Liver (tissue), 8 donors: ENCODE measurements at regions not wholly inside any gene's neighbourhood (a gene's known extent, or its start where the extent isn't known, plus 50 kb on each side); places are given as distances from the start of the nearest gene placed in this dataset.

Source experiments
- DNase-seq: peaks from one replicate; pipeline ENCODE4 v3.0.0-alpha.2; 2017; ENCODE audit warnings: low spot score
- H3K27ac ChIP-seq, 2 donors: one replicate each; pipeline ENCODE4 v1.7.0; 2013; ENCODE audit warnings: inconsistent platforms in 2 of 2, low read length in 2 of 2, control low read depth in 1 of 2, low read depth in 1 of 2, mild to moderate bottlenecking in 1 of 2
- H3K27me3 ChIP-seq, 4 donors: one replicate each; pipeline versions ENCODE4 v1.6.1 to v1.7.0; 2013; ENCODE audit warnings: low read length in 3 of 4, inconsistent platforms in 1 of 4, mild to moderate bottlenecking in 1 of 4, moderate library complexity in 1 of 4; ENCODE audit not compliant: control insufficient read depth in 4 of 4, insufficient read depth in 4 of 4
- H3K36me3 ChIP-seq, 4 donors: one replicate each; pipeline versions ENCODE4 v1.6.1 to v1.7.0; 2013; ENCODE audit warnings: low read length in 3 of 4, mild to moderate bottlenecking in 3 of 4, low read depth in 1 of 4, moderate library complexity in 1 of 4; ENCODE audit not compliant: control insufficient read depth in 4 of 4, insufficient read depth in 3 of 4
- H3K4me1 ChIP-seq, 4 donors: one replicate each; pipeline versions ENCODE4 v1.6.1 to v1.7.0; 2013; ENCODE audit warnings: low read length in 3 of 4, mild to moderate bottlenecking in 3 of 4, moderate library complexity in 1 of 4; ENCODE audit not compliant: control insufficient read depth in 4 of 4, insufficient read depth in 4 of 4
- H3K4me3 ChIP-seq, 3 donors: one replicate each; pipeline versions ENCODE4 v1.6.1 to v1.7.0; 2013; ENCODE audit warnings: low read length in 3 of 3, control low read depth in 1 of 3, low read depth in 1 of 3, mild to moderate bottlenecking in 1 of 3
- H3K9ac ChIP-seq, 2 donors: one replicate each; pipeline ENCODE4 v1.7.0; 2013; ENCODE audit warnings: low read length in 2 of 2, mild to moderate bottlenecking in 2 of 2, moderate library complexity in 2 of 2, control low read depth in 1 of 2, low read depth in 1 of 2
- H3K9me3 ChIP-seq, 4 donors: one replicate each; pipeline versions ENCODE4 v1.6.1 to v1.7.0; 2013; ENCODE audit warnings: low read length in 3 of 4; ENCODE audit not compliant: control insufficient read depth in 4 of 4
- CTCF ChIP-seq: fragments of 150-350 bp; IDR thresholded peaks from 2 replicates; pipeline ENCODE4 v1.5.1; 2017; ENCODE audit warnings: improper control_type of control experiment, low read depth, low read length; ENCODE audit not compliant: missing input control
- EGR1 ChIP-seq, 2 donors: IDR thresholded peaks; 2 replicates each; pipeline ENCODE4 v1.6.1; 2016 to 2018; ENCODE audit warnings: antibody characterized with exemption in 2 of 2, low read depth in 2 of 2
- GABPA ChIP-seq, 2 donors: IDR thresholded peaks in 1 of 2; conservative IDR thresholded peaks in 1 of 2; 2 replicates each; pipeline ENCODE4 v1.6.1; 2016; ENCODE audit warnings: antibody characterized with exemption in 2 of 2, mild to moderate bottlenecking in 1 of 2, moderate library complexity in 1 of 2
- HNF4A ChIP-seq, 2 donors: conservative IDR thresholded peaks; 2 replicates each; pipeline ENCODE4 v1.6.1; 2016; ENCODE audit warnings: antibody characterized with exemption in 2 of 2, mild to moderate bottlenecking in 2 of 2
- HNF4G ChIP-seq: IDR thresholded peaks from 2 replicates; pipeline ENCODE4 v1.6.1; 2016; ENCODE audit warnings: antibody characterized with exemption
- NR2F2 ChIP-seq: IDR thresholded peaks from 2 replicates; pipeline ENCODE4 v1.6.1; 2016; ENCODE audit warnings: antibody characterized with exemption
- RAD21 ChIP-seq, 2 donors: IDR thresholded peaks; 2 replicates each; pipeline ENCODE4 v1.6.1; 2016; ENCODE audit warnings: antibody characterized with exemption in 2 of 2, mild to moderate bottlenecking in 2 of 2
- REST ChIP-seq: IDR thresholded peaks from 2 replicates; pipeline ENCODE4 v1.6.1; 2016; ENCODE audit warnings: antibody characterized with exemption, mild to moderate bottlenecking
- RXRA ChIP-seq, 2 donors: IDR thresholded peaks; 2 replicates each; pipeline ENCODE4 v1.6.1; 2017 to 2018; ENCODE audit warnings: antibody characterized with exemption in 2 of 2, mild to moderate bottlenecking in 1 of 2
- SP1 ChIP-seq: IDR thresholded peaks from 2 replicates; pipeline ENCODE4 v1.6.1; 2018; ENCODE audit warnings: antibody characterized with exemption, mild to moderate bottlenecking
- TAF1 ChIP-seq: conservative IDR thresholded peaks from 2 replicates; pipeline ENCODE4 v1.6.1; 2016; ENCODE audit warnings: antibody characterized with exemption, mild to moderate bottlenecking
- WGBS: extraction: QIAGEN DNeasy Blood & Tissue Kit; methylation state at CpG from one replicate; pipeline ENCODE4 v1.1.7; 2013; 5-methylcytosine and 5-hydroxymethylcytosine counted together
- TF ChIP-seq, protein P1 (sequence below): IDR thresholded peaks from 2 replicates; pipeline ENCODE4 v1.6.1; 2016; ENCODE audit warnings: antibody characterized with exemption
- TF ChIP-seq, protein P2 (sequence below): IDR thresholded peaks from 2 replicates; pipeline ENCODE4 v1.6.1; 2016; ENCODE audit warnings: antibody characterized with exemption
- donor health status: healthy.
- donor health status: healthy.
- donor health status: healthy.
- donor health status: healthy.
- donor health status: healthy.

DNA sequence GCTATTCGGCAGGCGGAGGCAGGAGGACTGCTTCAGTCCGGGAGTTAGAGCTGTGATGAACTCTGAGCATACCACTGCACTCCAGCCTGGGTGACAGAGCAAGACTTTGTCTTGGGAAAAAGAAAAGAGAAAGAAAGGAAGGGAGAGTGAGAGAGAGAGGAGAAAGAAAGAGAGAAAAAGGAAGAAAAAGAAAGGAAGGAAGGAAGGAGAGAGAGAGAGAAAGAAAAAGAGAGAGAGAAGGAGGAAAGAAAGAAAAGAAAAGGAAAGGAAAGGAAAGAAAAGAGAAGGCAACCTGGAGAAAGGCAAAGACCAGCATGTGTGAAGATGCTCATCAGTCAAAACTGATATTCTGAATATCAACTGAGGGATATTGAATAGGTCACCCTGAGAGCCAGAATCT lies 143.1 kb upstream of the SASH1 start (continued):
- TF ChIP-seq REST: no peak

DNA sequence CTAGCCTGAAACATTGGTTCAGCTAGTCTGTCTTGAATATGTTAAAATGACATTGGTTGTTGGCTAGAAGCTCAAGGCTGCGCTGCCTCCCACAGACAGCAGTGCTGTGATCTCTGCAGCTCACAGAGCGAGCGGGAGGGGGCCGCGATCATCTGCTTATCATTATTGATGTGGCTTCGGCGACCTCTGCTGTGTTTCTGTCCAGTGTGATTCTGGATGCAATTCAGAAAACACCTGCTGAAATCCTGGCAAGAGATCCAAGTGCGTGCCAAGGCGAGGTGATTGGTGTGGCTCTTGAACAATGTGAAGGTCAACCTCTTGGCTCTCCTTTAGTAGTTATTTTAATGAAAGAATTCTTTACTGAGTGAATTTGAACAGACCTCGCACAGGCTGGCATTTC lies 142.3 kb upstream of the SASH1 start:
- H3K9ac ChIP-seq: no peak overlapping the region
- DNase-seq: no peak
- H3K36me3 ChIP-seq: no peaks in the 10 kb centered on the region
- H3K9me3 ChIP-seq: no peaks in the 10 kb centered on the region
- H3K4me1 ChIP-seq: no peaks in the 10 kb centered on the region
- H3K27me3 ChIP-seq: no peaks in the 10 kb centered on the region
- H3K4me3 ChIP-seq: no peak overlapping the region
- H3K27ac ChIP-seq: no peak overlapping the region
- TF ChIP-seq SP1 (no peak), RXRA (IDR thresholded peaks at IDR 0.05) (no peak), NR2F2 (no peak), GABPA (IDR thresholded peaks at IDR 0.05 in 1 of 2, conservative IDR thresholded peaks at IDR 0.05 in 1 of 2) (no peak), RAD21 (IDR thresholded peaks at IDR 0.05) (no peak), CTCF (no peak), HNF4A (conservative IDR thresholded peaks at IDR 0.05) (no peak), EGR1 (IDR thresholded peaks at IDR 0.05; ENCODE audit: low read depth in 2 of 2) (no peak), HNF4G (no peak)
- TF ChIP-seq, protein P1, sequence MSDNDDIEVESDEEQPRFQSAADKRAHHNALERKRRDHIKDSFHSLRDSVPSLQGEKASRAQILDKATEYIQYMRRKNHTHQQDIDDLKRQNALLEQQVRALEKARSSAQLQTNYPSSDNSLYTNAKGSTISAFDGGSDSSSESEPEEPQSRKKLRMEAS: no peak
- TF ChIP-seq, protein P2, sequence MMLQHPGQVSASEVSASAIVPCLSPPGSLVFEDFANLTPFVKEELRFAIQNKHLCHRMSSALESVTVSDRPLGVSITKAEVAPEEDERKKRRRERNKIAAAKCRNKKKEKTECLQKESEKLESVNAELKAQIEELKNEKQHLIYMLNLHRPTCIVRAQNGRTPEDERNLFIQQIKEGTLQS: no peak
- 49% methylated on average over 10 of the region's 10 CpGs for WGBS

DNA sequence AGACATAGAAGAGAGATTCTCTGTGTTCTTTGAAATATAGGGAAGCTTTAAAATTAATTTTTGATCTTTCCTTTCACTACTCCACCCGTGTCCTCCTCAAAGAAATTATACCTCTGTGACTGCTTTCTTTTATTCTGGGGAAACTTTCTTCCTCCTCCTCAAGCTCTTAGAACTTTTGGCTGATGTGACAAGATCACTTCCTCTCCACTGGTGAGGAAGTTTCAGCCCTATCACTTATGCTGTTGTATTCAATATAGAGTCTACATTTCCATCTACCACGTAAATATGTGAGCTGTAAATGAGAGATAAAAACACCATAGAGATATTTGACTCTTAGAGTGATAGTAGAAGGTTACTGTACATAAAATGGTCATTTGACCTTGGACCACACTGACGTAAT lies 141.9 kb upstream of the SASH1 start:
- Histone ChIP-seq H3K27ac (no peak overlapping the region), H3K9ac (no peak overlapping the region), H3K4me1 (no peaks in the 10 kb centered on the region), H3K4me3 (no peak overlapping the region), H3K36me3 (no peaks in the 10 kb centered on the region), H3K27me3 (no peaks in the 10 kb centered on the region), H3K9me3 (no peaks in the 10 kb centered on the region)
- TF ChIP-seq RAD21 (IDR thresholded peaks at IDR 0.05) (no peak), TAF1 (no peak)
- 73% methylated on average over 3 of the region's 3 CpGs for WGBS
- DNase-seq: no peak
